Mesendoderm (in vitro differentiated cells): ENCODE measurements at regions not wholly inside any gene's neighbourhood (a gene's known extent, or its start where the extent isn't known, plus 50 kb on each side); places are given as distances from the start of the nearest gene placed in this dataset.
"Not testable (repeated sequence)": the region's sequence is repeated elsewhere in the genome, so short reads cannot be mapped to it uniquely, and the experiment has no call there.

Source experiments
- DNase-seq: peaks from one replicate; pipeline ENCODE4 v3.0.0; 2013
- H2AK5ac ChIP-seq: 2 replicates; pipeline ENCODE4 v1.6.1; 2013; ENCODE audit warnings: low read length, inconsistent platforms
- H2BK120ac ChIP-seq: 2 replicates; pipeline ENCODE4 v1.6.1; 2013; ENCODE audit warnings: low read depth, mild to moderate bottlenecking, low read length, moderate library complexity, mixed read lengths
- H2BK15ac ChIP-seq: replicated peaks from 2 replicates; pipeline ENCODE4 v1.6.1; 2013; ENCODE audit warnings: low read depth, mild to moderate bottlenecking, moderate library complexity
- H2BK5ac ChIP-seq: 2 replicates; pipeline ENCODE4 v1.6.1; 2013; ENCODE audit warnings: low read length, inconsistent platforms
- H3K18ac ChIP-seq: 2 replicates; pipeline ENCODE4 v1.6.1; 2013; ENCODE audit warnings: mild to moderate bottlenecking, low read length, mixed read lengths
- H3K23ac ChIP-seq: one replicate; pipeline ENCODE4 v1.6.1; 2013; ENCODE audit warnings: low read length
- H3K27ac ChIP-seq: 2 replicates; pipeline ENCODE4 v1.5.1; 2013; ENCODE audit warnings: low read depth, mild to moderate bottlenecking, inconsistent platforms, low read length, moderate library complexity
- H3K27me3 ChIP-seq: 2 replicates; pipeline ENCODE4 v1.6.1; 2013; ENCODE audit warnings: low read length, control low read depth, mild to moderate bottlenecking, inconsistent platforms; ENCODE audit not compliant: insufficient read depth, poor library complexity
- H3K36me3 ChIP-seq: 2 replicates; pipeline ENCODE4 v1.6.1; 2013; ENCODE audit warnings: low read length, inconsistent platforms; ENCODE audit not compliant: control insufficient read depth, insufficient read depth
- H3K4ac ChIP-seq: one replicate; pipeline ENCODE4 v1.6.1; 2013; ENCODE audit warnings: low read depth, mild to moderate bottlenecking, low read length, moderate library complexity
- H3K4me1 ChIP-seq: 2 replicates; pipeline ENCODE4 v1.6.1; 2013; ENCODE audit warnings: low read depth, low read length, inconsistent platforms; ENCODE audit not compliant: control insufficient read depth
- H3K4me2 ChIP-seq: 2 replicates; pipeline ENCODE4 v1.6.1; 2013; ENCODE audit warnings: low read length
- H3K4me3 ChIP-seq: 2 replicates; pipeline ENCODE4 v1.5.1; 2013; ENCODE audit warnings: mild to moderate bottlenecking, low read length
- H3K56ac ChIP-seq: one replicate; pipeline ENCODE4 v1.6.1; 2013; ENCODE audit warnings: low read length
- H3K79me1 ChIP-seq: 2 replicates; pipeline ENCODE4 v1.6.1; 2013; ENCODE audit warnings: low read length, inconsistent platforms
- H3K79me2 ChIP-seq: 2 replicates; pipeline ENCODE4 v1.6.1; 2013; ENCODE audit warnings: mild to moderate bottlenecking, low read length; ENCODE audit not compliant: control insufficient read depth, insufficient read depth
- H3K9ac ChIP-seq: 2 replicates; pipeline ENCODE4 v1.6.1; 2013; ENCODE audit warnings: low read length, inconsistent platforms
- H4K5ac ChIP-seq: one replicate; pipeline ENCODE4 v1.6.1; 2013; ENCODE audit warnings: low read length
- H4K8ac ChIP-seq: one replicate; pipeline ENCODE4 v1.6.1; 2013; ENCODE audit warnings: low read depth, mild to moderate bottlenecking, control low read depth, low read length, moderate library complexity
- WGBS: extraction: QIAGEN DNeasy Blood & Tissue Kit; methylation state at CpG from one replicate; pipeline ENCODE4 v1.1.7; 2013; ENCODE audit warnings: low lambda C conversion rate, missing lambda C conversion rate; ENCODE audit not compliant: insufficient coverage; ENCODE audit errors: extremely low coverage; 5-methylcytosine and 5-hydroxymethylcytosine counted together

- Histone ChIP-seq H3K4me2 (no peak overlapping the region), H2BK5ac (no peak overlapping the region), H3K56ac (no peak overlapping the region), H3K4me3 (no peak overlapping the region), H3K4me1 (no peaks in the 10 kb centered on the region), H3K79me1 (no peaks in the 10 kb centered on the region), H3K79me2 (no peaks in the 10 kb centered on the region), H3K27ac (no peak overlapping the region), H3K23ac (no peak overlapping the region), H2AK5ac (no peak overlapping the region), H4K5ac (no peak overlapping the region), H2BK120ac (no peak overlapping the region), H3K4ac (no peak overlapping the region), H3K18ac (no peak overlapping the region), H4K8ac (no peak overlapping the region), H3K27me3 (no peaks in the 10 kb centered on the region), H3K36me3 (no peaks in the 10 kb centered on the region), H3K9ac (no peak overlapping the region), H2BK15ac (no peak overlapping the region)
- no CpG with 5 or more reads among the region's 1 CpG for WGBS
- DNase-seq: no peak
These were observed 400.2 kb downstream of the MAGEE1 start for GRCh38 chrX:76827672-76828071.

- H3K79me1 ChIP-seq, H2AK5ac ChIP-seq, H4K5ac ChIP-seq, H3K27ac ChIP-seq, H2BK5ac ChIP-seq, H3K4me1 ChIP-seq, H3K36me3 ChIP-seq, H3K56ac ChIP-seq, H3K79me2 ChIP-seq, H2BK15ac ChIP-seq, H2BK120ac ChIP-seq, H3K4me3 ChIP-seq, H3K23ac ChIP-seq, H3K4me2 ChIP-seq, H4K8ac ChIP-seq, H3K18ac ChIP-seq, H3K27me3 ChIP-seq, H3K9ac ChIP-seq, H3K4ac ChIP-seq: not testable (repeated sequence)
- no CpG with 5 or more reads among the region's 16 CpGs for WGBS
- DNase-seq: peak; percentile 16
These were observed 413.4 kb downstream of the MAGEE1 start for GRCh38 chrX:76840902-76841301.

- Histone ChIP-seq H2BK120ac (no peak overlapping the region), H3K56ac (no peak overlapping the region), H4K8ac (no peak overlapping the region), H3K27me3 (no peaks in the 10 kb centered on the region), H3K79me2 (no peaks in the 10 kb centered on the region), H3K4ac (no peak overlapping the region), H3K18ac (no peak overlapping the region), H3K36me3 (no peaks in the 10 kb centered on the region), H3K4me2 (no peak overlapping the region), H3K4me1 (no peaks in the 10 kb centered on the region), H3K9ac (no peak overlapping the region), H2BK5ac (no peak overlapping the region), H2BK15ac (no peak overlapping the region), H3K79me1 (no peaks in the 10 kb centered on the region), H4K5ac (no peak overlapping the region), H3K27ac (no peak overlapping the region), H2AK5ac (no peak overlapping the region), H3K4me3 (no peak overlapping the region), H3K23ac (no peak overlapping the region)
- no CpG with 5 or more reads among the region's 4 CpGs for WGBS
- peak; percentile 23 for DNase-seq
These were observed 423.3 kb downstream of the MAGEE1 start for GRCh38 chrX:76850851-76851250.

- Histone ChIP-seq H3K27ac (no peak overlapping the region), H3K23ac (no peak overlapping the region), H3K4me3 (no peak overlapping the region), H4K8ac (no peak overlapping the region), H3K18ac (no peak overlapping the region), H3K4me2 (no peak overlapping the region), H3K79me2 (no peaks in the 10 kb centered on the region), H3K4ac (no peak overlapping the region), H2AK5ac (no peak overlapping the region), H3K4me1 (no peaks in the 10 kb centered on the region), H3K36me3 (no peaks in the 10 kb centered on the region), H2BK120ac (no peak overlapping the region), H4K5ac (no peak overlapping the region), H3K56ac (no peak overlapping the region), H3K9ac (no peak overlapping the region), H2BK15ac (no peak overlapping the region), H2BK5ac (no peak overlapping the region), H3K79me1 (no peaks in the 10 kb centered on the region), H3K27me3 (no peaks in the 10 kb centered on the region)
- DNase-seq: no peak
- no CpG with 5 or more reads among the region's 1 CpG for WGBS
These were observed 435.0 kb downstream of the MAGEE1 start for GRCh38 chrX:76862509-76862908.

GRCh38 chrX:76893930-76894329 is 466.4 kb downstream of the MAGEE1 start:
- Histone ChIP-seq H2BK120ac (no peak overlapping the region), H3K18ac (no peak overlapping the region), H3K27ac (no peak overlapping the region), H3K4me1 (no peaks in the 10 kb centered on the region), H3K4me2 (no peak overlapping the region), H3K9ac (no peak overlapping the region), H3K4me3 (no peak overlapping the region), H2BK5ac (no peak overlapping the region), H3K23ac (no peak overlapping the region), H3K79me1 (no peaks in the 10 kb centered on the region), H2AK5ac (no peak overlapping the region), H4K5ac (no peak overlapping the region), H3K27me3 (no peaks in the 10 kb centered on the region), H3K36me3 (no peaks in the 10 kb centered on the region), H4K8ac (no peak overlapping the region), H3K56ac (no peak overlapping the region), H3K4ac (no peak overlapping the region), H3K79me2 (no peaks in the 10 kb centered on the region), H2BK15ac (no peak overlapping the region)
- no CpG with 5 or more reads among the region's 2 CpGs for WGBS
- no peak for DNase-seq

- Histone ChIP-seq H4K5ac (no peak overlapping the region), H3K4me2 (no peak overlapping the region), H3K36me3 (no peaks in the 10 kb centered on the region), H3K4me3 (no peak overlapping the region), H2BK5ac (no peak overlapping the region), H2AK5ac (no peak overlapping the region), H3K23ac (no peak overlapping the region), H4K8ac (no peak overlapping the region), H3K9ac (no peak overlapping the region), H2BK120ac (no peak overlapping the region), H3K27ac (no peak overlapping the region), H3K79me2 (no peaks in the 10 kb centered on the region), H3K79me1 (no peaks in the 10 kb centered on the region), H2BK15ac (no peak overlapping the region), H3K27me3 (no peaks in the 10 kb centered on the region), H3K4ac (no peak overlapping the region), H3K18ac (no peak overlapping the region), H3K4me1 (no peaks in the 10 kb centered on the region), H3K56ac (no peak overlapping the region)
- no peak for DNase-seq
- no CpG with 5 or more reads among the region's 4 CpGs for whole genome bisulfite sequencing
These were observed 488.3 kb downstream of the MAGEE1 start for GRCh38 chrX:76915836-76916235.
